ENCODE measurements at regions not wholly inside any gene's neighbourhood (a gene's known extent, or its start where the extent isn't known, plus 50 kb on each side); places are given as distances from the start of the nearest gene placed in this dataset.

- no peak for TF ChIP-seq MTA3 (CRISPR knock-in tag; IDR thresholded peaks at IDR 0.05)
- TF ChIP-seq TGIF2 (CRISPR knock-in tag; IDR thresholded peaks at IDR 0.05), result no peak
- TF ChIP-seq CTCF (CRISPR knock-in tag; IDR thresholded peaks at IDR 0.05), result no peak
- no peak for TF ChIP-seq HES4 (CRISPR knock-in tag; IDR thresholded peaks at IDR 0.05; ENCODE audit: borderline replicate concordance)
- no peak for TF ChIP-seq TBX3 (IDR thresholded peaks at IDR 0.05; ENCODE audit: borderline replicate concordance)
- no peak for TF ChIP-seq ZNF280B (CRISPR knock-in tag; IDR thresholded peaks at IDR 0.05; ENCODE audit: borderline replicate concordance)
- no peak for TF ChIP-seq ETS1 (CRISPR knock-in tag; IDR thresholded peaks at IDR 0.05)
- no peak for TF ChIP-seq HNRNPL (IDR thresholded peaks at IDR 0.05; ENCODE audit: low read depth, low read length)
- no peak for TF ChIP-seq RBAK (CRISPR knock-in tag; IDR thresholded peaks at IDR 0.05)
- TF ChIP-seq CENPT (CRISPR knock-in tag; IDR thresholded peaks at IDR 0.05; ENCODE audit: low read depth), result no peak
- no peak for TF ChIP-seq ZNF543 (CRISPR knock-in tag; IDR thresholded peaks at IDR 0.05)
- no peak for TF ChIP-seq PRDM15 (CRISPR knock-in tag; IDR thresholded peaks at IDR 0.05)
Measured at GRCh38 chr1:221477252-221477651, 264.6 kb downstream of the DUSP10 start.

Measured in HepG2 (cell line).